NCI-H2107 treated with DMSO at 0.1 percent for 48 hours (cell line): ENCODE measurements at regions not wholly inside any gene's neighbourhood (a gene's known extent, or its start where the extent isn't known, plus 50 kb on each side); places are given as distances from the start of the nearest gene placed in this dataset.

Source experiments
- DNase-seq: peaks from one replicate; lab custom pipeline; 2025; ENCODE audit not compliant: unreplicated experiment; lab: John Stamatoyannopoulos, UW

DNA sequence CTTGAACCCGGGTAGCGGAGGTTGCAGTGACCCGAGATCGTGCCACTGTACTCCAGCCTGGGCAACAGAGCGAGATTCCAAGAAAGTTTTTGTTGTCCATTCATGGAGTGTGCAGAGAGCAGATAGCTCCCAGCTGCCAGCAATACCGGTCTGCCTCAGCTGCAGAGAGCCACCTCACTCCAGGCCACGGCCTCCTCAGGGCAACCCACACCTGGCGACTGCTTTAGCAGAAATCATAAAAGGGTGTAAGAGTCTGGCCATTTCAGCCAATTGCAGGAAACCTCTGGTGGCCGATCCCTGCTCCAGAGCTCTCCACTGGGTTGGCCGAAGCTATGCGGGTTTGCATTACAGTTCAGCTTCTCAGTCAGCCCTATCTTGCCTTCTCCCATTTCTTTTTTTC, 227.4 kb upstream of the BCOR start:
- DNase-seq = no peak

DNA sequence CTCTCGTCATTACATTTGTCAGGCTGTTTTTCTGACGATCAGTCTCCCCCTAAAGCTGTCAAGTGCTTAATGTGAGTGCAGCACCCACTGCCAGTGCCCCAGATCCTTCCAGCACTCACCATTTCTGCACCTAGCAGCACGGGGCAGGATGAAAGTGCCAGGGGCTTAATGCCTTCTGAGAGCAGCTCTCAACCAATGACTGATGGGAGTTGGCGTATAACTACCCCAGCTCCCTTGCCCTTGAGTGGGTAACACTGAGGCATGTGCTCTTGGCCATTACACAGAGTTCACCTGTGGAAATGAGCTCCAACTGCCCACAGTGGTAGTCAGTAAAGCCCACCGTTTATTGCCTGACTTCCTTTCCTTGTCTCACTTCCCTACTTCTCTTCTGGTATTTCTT, 226.2 kb upstream of the BCOR start:
- no peak for DNase-seq

DNA sequence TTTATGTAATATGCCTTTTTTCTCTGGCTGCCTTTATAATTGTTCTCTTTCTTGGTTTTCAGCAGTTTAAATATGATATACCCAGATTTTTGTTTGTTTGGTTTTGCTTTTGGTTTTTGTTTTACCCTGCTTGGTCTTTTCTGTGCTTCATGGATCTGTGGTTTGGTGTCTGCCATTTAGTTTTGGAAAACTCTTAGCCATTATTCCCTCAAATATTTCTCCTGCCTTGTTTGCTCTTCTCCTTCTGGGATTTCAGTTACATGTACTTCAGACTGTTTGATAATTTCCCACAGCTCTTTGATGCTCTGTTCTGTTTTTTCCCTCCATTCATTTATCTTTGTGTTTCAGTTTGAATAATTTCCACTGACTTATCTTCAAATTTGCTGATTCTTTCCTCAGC, 223.1 kb upstream of the BCOR start:
- DNase-seq = no peak

DNA sequence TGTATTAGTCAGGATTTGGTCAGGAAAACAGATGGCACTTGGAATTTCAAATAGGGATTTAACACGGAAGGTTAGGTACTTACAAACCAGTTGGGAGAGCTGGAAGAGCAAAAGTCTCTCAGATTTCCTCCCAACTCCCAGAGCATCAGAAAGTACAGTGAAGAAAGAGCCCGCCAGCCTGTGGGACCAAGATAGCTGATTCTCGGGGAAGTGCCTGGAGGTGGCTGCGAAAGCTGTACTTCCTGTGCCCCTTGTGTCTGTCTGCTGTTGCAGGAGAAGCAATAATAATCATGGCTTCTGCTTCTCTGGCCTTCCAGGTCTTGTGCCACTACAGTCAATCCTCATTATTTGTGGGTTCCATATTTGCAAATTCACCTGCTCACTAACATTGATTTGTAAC, 221.0 kb upstream of the BCOR start:
- DNase-seq = no peak

DNA sequence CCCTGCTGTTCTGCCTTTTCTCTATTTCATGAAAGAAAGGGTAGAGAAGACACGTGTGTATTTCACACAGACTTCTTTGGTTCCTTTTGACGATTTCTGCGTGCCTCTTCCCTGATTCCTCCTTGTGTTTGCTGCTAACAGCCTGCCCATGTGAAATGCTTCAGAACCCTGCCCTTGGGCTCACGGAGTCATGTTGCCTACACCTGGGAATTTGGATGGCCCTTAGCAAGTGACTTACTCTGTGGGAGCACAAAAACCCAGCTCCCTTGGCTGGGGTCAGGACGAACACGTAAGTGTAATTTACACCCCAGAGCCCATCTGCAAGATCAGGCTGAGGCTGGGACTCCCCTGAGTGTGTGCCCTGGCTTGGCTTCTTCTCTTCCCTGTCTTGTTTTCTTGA, 220.3 kb upstream of the BCOR start:
- DNase-seq = no peak

DNA sequence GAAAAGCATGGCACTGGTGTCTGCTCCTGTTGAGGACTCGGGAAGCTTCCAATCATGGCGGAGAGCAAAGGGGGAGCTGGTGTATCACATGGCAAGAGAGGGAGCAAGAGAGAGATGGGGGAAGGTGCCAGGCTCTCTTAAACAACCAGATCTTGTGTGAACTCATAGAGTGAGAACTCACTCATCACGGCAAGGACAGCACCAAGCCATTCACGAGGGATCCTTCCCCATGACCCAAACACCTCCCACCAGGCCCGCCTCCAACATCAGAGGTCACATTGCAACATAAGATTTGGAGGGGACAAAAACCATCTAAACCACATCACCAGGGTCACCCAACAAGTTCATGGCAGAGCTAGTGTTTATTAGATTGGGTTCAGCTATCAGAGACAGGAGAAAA, 218.7 kb upstream of the BCOR start:
- no peak for DNase-seq

DNA sequence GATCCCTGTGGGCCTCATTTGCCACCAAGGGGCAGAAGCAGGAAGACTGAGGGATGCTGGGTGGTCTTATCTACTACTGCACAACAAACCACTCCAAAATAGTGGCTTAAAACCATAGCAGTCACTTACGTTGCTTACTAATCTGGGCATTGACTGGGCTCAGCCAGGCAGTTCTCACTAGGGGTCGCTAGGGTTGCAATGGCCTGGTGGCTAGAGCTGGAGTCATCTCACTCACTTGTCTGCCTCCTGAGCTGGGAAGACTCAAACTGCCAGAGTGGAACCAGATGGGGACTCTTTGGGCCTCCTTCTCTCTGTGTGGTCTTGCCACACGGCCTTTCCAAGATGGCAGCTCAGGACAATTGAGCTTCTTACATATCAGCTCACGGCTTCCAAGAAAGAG, 216.3 kb upstream of the BCOR start:
- no peak for DNase-seq

DNA sequence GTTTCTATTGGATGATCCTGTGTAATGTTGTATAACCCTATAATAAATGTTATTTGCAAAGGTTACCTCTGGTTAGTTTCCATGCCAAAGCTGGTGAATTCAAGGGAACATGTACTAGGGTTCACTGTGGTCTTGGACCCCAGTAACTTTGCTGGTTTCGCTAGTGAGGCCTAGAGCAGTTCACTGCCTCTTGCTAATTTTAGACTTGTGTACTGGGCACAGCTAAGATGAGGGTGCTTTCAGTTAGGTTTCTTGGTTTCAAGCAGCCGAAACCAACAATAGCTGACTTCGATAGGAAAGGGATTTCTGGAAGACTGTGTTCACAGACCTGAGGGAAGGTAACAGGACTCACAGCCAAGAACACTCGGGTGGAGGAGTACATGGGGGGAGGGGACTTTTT, 215.5 kb upstream of the BCOR start:
- DNase-seq = no peak

DNA sequence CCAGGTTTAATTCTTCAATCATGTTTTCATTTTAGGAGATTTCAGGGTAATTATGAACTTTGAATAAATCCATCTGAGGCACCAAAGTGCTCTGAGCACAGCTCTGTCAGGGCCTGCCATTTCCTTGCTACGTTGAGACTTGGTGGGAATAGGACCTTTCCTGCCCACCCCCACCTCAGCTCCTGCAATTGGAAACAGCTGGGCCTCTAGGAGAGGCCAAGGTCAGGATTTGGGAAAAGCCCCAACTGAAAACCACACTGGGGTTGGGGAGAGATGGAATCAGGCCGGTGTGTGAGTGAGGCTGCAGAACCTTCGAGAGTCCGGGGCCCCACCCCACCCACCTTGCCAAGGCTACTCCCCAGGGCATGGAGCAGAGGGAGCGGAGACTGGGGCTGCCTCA, 212.7 kb upstream of the BCOR start:
- no peak for DNase-seq

DNA sequence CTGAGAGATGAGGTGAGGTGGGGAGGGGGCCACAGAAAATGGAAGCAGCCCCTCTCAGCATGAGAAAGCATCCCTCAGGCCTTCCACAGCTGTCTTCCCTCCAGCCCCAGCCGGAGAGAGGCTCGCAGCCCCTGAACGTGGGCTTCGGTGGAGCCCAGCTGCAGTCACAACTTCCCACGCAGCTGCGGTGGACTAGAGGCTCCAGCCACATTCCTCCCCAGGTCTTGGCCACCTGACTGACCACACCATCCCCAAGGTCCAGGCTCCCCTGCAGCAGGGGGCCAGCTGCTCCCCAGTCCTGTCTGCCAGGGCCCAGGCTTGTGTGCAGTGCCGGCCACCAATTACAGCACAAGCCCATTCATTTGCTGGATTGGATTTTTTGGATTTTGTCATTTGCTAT, 212.3 kb upstream of the BCOR start:
- DNase-seq = no peak

DNA sequence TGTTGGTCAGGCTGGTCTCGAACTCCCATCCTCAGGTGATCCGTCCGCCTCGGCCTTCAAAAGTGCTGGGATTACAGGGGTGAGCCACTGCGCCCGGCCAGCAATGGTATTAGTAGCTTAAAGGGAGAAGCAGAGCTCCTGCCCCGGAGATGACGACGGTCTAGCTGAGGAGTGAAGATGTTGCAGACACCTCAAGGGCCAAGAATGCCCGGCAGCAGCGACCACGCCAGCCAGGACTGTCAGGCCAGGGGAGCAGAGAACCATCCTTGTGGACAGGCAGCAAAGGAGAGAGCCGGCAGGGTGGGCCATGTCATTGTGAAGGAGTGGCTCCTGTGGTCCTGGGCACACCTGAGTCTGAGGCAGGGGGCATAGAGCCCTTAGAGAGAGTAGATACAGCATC, 210.1 kb upstream of the BCOR start:
- DNase-seq = no peak

DNA sequence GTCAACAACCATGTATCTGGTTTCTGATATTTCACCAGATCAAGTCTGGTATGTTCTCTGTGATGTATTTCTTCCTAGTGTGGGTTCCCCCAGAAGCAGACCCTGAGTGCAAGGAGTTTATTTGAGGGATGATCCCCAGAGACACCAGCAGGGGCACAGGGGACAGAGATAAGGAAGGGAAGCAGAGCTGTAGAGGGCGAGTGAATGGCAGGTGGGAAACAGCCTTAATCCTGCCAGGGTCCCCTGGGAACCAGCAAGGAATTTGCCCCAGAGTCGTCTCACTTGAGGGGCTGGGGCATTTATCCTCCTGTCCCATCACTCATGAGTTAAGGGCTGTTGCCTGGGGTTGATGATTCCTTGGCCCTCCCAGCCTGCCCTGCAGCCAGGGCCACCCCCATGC, 206.4 kb upstream of the BCOR start:
- no peak for DNase-seq

DNA sequence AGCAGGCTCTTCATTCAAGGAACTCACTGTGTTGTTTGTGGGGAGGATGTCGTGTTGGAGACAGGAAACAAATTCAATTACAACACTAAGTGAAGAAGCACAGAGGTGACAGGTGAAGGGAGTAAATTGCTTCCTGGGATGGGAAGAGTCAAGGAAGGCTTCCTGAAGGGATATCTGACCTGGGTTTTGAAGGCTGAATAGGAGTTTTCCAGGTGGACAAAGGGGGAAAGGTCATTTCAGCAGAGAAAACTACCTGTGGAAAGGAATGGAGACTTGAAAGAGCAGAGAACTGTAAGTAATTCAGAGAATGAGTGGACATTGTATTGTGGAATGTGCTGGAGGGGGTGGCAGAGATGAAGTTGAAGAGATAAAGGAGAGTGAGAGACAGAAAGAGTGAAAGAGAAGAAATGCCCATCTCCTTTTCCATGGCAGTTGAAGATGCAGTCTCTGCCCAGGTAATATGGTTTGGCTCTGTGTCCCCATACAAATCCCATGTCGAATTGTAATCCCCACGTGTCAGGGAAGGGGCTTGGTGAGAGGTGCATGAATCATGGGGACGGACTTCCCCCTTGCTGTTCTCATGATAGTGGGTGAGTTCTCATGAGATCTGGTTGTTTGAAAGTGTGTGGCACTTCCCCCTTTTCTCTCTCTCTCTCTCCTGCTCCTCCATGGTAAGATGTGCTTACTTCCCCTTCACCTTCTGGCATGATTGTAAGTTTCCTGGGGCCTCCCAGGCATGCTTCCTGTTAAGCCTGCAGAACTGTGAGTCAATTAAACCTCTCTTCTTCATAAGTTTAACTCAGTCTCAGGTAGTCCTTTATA, 205.7 kb upstream of the BCOR start:
- no peak for DNase-seq

DNA sequence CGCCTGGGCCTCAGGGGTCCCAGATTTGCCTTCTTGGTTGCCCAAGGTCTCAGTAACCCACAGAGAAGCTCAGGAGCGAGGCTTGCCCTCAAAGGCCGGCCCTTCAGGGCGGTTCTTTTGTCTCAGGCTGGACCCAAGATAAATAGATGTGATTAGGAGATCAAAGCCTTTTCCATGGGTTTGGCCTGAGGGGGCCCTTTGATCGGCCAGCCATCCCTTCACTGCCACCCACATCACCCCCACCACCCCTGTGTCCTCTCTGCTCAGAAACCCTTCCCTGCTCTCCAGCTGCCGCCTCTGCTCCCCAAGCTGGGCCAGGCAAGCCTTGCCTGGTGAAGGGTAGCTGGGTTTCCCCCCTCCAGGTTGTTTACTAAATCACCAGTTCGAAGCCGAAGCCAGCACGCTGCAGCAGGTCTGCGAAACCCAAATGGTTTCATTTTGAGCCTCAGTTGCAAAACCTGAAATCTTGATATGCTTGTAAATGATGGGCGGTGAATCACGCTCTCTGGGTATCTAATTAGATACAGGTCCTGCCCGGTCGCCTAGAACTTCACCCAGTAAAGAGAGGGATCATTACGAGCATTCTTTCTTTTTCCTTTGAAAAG, 202.6 kb upstream of the BCOR start:
- no peak for DNase-seq

DNA sequence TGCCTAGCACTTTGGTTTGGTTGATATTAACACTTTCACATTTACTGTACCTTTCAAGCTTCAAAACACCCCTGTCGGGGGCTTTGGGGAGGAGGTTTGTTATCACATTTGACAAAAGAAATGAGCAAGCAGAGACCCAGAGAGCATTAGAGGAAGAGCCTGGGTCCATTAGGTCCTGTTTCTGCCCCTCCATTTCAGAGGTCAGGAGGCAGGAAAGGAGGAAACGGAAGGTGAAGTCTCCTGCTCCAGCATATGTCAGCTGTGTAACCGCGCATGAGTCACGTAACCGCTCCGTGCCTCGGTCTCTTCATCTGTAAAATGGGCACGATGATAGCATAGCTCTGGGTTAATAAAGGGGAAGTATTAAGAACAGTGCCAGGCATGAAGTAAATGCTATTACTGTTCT, 201.9 kb upstream of the BCOR start:
- no peak for DNase-seq

DNA sequence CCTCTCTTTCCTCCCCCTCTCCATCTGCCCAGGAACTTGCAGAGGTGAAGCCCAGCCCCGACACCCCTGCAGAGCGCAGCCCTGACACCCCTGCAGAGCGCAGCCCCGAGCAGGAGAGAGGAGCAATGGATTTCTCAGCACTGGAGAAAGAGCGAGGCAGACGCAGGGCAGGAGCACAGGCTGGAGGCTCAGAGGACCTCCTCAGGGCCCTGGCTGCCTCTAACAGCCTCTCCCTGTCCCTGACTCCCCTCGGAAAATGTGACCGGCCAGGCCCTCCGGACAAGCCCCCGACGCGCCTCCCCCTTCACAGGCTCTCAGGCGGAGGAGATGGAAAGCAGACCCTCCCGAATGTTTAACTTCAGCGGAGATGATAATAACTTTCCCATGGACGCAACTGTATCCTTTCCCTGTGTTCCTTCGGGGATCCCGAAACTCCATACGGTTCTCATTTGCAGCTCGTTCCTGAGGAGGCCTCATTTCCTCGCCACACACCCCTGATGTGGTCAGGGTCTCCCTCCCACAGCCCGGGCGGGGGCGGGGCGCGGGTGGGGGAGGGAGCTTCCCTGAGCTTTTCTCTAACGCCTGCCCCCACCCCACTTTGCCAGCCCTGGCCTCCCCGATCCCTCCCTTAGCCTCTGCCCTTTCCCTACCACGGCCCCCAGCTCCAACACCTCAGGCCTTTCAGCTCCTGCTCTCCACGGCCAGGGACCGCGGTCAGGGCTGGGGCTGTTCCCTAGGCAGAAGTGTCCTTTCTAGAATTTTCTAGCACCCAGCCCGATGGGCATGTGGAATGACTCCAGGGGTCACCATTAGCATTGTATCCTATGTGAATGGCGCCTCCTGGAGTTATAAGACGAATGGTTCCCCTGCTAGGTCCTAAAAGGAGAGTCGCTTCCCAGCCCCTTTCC, 201.1 kb upstream of the BCOR start:
- no peak for DNase-seq

DNA sequence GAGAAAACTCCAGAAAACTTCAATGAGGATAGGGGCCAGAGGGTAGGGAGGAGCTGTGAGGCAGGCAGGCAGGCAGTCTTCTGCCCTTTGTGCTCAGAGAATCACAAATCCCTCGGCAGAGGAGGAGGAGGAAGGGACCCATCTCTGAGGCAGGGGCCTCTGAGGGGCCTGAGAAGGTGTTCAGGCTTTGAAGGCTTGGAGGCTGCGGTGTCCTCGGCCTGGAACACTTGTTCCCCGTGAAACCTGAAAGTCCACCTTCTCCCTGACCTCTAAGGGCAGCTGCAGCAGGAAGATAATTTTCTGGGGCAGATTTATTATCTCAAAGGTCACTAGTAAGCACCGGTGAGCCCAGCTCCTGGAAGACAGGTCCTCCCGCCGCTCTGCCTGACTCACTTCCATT, 200.3 kb upstream of the BCOR start:
- DNase-seq = no peak

DNA sequence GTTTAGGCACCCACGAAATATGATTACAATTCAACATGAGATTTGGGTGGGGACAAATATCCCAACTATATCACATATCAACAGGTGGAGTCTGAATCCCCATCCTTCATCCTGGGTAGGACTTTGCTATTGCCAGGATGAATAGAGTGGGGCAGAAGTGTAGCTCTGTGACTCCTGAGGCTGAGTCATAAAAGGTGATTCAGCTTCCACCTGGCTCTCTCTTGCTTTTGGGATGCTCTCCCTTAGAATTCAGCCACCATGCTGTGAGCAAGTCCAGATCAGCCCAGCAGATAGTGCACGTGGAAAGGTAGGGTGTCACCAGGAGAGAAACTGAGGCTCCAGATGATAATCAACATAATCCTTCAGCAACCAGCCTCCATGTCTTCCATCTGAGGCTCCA, 193.8 kb upstream of the BCOR start:
- DNase-seq = no peak

DNA sequence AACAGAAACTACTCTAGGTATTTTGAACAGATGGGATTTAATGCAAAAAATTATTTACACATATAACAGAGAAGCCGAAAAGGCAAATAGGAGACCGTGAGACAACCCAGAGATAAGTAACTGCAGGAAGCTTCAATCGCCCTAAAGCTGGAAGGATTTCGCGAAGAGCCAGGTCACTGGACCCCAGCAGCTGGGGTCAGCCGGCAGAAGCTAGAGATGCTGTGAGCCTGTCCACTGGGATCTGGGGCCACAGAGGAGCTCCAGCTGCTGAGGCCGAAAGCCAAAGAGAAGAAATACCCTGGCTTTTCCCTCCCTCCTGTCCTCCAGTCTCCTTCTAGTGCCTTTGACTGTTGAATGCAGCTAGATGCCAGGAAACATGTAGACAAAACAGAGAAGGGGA, 192.8 kb upstream of the BCOR start:
- no peak for DNase-seq

DNA sequence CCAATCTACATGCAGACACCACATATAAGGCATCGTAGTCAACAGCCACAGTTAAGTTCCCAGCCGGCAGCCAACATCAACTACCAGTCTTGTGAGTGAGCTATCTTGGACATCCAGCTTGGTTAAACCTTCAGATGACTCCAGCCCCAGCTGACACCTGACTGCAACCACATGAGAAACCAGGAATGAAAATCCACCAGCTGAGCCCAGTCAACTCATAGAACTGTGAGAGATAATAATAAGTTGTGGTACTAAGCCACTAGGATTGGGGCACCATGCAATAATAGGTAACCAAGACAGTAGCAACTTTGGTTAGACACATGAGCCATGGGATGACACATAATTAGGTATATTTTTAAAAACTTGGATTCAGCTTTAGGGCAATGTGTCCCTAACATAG, 188.1 kb upstream of the BCOR start:
- no peak for DNase-seq

DNA sequence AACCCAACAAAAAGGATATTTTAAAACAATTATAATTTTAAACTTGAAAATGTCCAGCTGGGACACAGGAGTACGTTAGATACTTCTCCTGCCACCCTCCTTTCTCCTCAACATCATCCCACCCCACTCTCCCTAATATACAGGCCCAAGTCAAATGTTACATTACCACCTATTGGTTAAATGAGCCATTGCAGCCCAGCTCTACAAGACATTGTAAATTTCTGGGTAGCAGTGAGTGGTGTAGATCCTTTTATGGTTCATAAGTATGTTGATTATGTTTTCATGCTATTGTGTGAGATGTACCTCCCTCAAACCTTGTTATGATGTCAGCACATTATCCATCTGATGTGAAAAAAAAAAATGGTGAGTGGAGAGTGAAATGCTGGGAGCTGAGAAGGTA, 187.1 kb upstream of the BCOR start:
- DNase-seq = no peak

DNA sequence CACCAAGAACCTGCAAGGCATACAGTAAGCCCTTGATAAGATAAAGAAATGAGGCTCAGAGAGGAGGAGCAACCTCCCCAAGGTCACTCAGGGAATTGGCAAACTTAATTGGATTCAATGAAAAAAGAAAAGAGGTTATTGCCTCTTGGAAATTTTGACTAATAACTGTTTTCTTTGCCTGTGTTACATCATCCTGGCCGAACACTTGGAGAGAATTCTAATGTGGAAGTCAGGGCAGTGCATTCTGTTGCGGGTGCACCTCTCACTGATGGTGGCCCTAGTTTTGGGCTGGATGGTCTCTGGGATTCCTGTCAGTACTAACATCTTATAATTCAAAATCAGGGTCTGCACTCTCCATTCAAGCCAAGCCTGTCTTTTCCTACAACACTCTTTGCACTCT, 186.2 kb upstream of the BCOR start:
- no peak for DNase-seq
